ENCODE measurements at regions not wholly inside any gene's neighbourhood (a gene's known extent, or its start where the extent isn't known, plus 50 kb on each side); places are given as distances from the start of the nearest gene placed in this dataset.

GRCh38 chr20:7161690-7162089, 394.2 kb downstream of the BMP2 start:
- TF ChIP-seq CTCF (conservative IDR thresholded peaks at IDR 0.05; ENCODE audit: low read length) (peak; percentile 56), EZH2phosphoT487 (IDR thresholded peaks at IDR 0.05; ENCODE audit: borderline replicate concordance) (no peak)
